ENCODE measurements at regions not wholly inside any gene's neighbourhood (a gene's known extent, or its start where the extent isn't known, plus 50 kb on each side); places are given as distances from the start of the nearest gene placed in this dataset.

GRCh38 chr11:80307676-80308075 is 866.8 kb upstream of the TENM4 start:
- no peak for TF ChIP-seq EZH2 (IDR thresholded peaks at IDR 0.05; ENCODE audit: borderline replicate concordance)
- TF ChIP-seq CTCF (IDR thresholded peaks at IDR 0.05; ENCODE audit: poor library complexity) = no peak
